Stimulated activated CD8-positive, alpha-beta memory T cell treated with anti-CD3 and anti-CD28 coated beads, Interleukin-12 subunit alpha, Interleukin-12 subunit beta, amount 100 ng/mL, for 4 hours (primary cell): ENCODE measurements at regions not wholly inside any gene's neighbourhood (a gene's known extent, or its start where the extent isn't known, plus 50 kb on each side); places are given as distances from the start of the nearest gene placed in this dataset.

Source experiments
- DNase-seq: peaks from one replicate; pipeline ENCODE4 v3.0.0-alpha.2; 2020; ENCODE audit warnings: low read depth

DNA sequence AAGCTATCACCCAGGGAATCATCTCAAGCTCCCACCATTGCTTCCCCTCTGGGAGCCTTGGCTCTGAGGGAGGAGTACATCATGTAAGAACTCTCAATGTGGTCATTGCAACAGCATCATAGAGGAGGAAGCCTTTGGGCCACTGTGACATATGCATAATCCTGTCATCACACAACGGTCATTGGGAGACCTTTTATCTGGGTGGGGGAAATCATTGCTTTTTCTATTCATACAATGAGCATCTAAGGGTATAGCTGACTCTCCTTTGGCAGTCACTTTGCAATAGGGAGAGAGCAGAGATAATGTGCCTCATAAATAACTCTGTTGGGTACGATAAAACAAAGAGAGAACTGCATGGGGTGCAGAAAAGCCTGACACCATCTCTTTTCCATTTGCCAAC, 155.2 kb upstream of the KCNIP4 start:
- no peak for DNase-seq

DNA sequence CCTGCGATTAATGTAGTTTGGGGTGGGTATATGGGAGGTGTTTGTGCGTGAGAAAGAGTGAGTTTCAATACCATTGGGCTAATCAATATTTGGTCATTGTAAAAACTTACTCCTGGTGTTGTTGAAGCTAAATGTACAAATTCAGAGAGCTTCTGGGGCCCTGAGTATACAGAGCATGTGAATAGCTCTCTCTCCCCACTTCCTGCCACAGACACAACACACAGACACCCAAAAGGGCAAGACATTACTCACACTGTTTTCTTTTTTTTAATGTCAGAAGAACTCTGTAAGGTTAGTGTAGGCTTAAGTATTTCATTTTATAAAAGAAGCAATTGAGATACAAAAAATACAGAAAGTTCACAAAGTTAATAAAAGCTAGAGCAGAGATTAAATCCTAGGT, 151.3 kb upstream of the KCNIP4 start:
- DNase-seq, result no peak

DNA sequence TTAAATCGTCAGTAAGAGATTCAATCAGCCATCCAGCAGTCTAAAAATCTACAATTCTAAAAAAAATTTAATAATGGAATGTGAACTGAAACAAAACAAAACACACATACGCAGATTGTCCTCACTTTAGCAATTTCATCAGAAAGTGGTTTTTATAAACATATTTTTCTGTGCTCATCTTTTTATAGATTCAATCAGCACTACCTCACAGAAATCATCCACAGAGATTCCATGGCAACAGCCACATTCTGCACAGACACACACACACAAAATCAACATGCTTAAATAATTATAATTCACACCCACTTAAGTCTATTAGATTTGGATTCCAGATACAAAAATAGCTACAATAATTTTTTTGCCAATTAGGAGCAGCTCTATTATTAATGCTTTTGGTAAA, 149.0 kb upstream of the KCNIP4 start:
- DNase-seq, result no peak

DNA sequence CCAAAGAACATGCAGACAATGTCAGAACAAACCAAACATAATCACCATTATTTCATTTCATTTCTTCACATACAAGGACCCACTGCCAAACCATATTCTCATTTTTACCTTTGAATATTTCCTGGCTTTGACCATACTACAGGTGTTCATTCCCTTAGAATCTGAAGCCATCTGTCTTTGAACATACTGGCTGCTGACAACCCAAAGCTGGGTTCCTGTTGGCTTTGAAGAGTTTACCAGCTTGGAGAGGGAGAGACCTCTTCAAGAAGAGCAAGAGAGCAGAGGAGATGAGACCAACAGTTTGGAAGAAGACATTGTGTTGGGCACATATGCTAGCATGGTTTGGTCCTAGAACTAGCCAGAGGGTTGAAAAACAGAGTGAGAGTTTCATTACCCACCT, 145.6 kb upstream of the KCNIP4 start:
- DNase-seq, result no peak

DNA sequence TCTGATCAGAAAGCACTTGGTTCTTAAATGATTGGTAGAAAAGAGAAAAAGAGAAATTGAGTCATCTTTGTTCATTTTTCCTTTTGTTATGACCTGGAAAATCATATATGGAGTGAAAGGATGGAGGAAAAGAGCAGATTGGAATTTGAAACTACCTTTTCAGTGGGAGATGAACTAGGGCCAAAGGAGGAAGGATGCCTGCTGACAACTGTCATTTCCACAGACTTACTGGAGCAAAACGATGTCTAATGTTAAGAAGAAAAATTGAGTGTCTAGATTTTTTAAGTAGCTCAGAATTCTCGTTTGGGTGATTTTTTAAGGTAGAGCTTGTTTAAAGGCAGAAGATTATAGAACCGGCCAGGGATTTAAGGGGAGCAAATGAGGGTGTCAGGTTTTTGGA, 144.6 kb upstream of the KCNIP4 start:
- no peak for DNase-seq

GRCh38 chr4:22091906-22092305, 143.3 kb upstream of the KCNIP4 start:
- no peak for DNase-seq

DNA sequence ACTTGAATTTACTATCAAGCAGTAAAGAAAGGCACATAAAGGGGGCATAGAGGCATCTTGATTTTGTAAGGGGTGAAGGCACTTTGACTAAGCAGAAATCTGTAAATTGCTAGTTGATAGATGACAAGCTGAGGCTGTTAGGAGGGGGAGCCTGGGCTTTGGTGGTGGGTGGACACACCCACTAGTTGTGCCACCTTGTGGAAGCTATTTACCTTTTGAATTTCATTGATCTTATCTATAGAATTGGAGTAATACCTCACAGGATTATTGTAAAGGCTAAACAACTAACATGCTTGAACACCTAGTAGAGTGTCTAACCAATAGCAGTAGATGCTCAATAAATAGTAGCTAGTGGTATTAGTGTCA, 142.8 kb upstream of the KCNIP4 start:
- no peak for DNase-seq

DNA sequence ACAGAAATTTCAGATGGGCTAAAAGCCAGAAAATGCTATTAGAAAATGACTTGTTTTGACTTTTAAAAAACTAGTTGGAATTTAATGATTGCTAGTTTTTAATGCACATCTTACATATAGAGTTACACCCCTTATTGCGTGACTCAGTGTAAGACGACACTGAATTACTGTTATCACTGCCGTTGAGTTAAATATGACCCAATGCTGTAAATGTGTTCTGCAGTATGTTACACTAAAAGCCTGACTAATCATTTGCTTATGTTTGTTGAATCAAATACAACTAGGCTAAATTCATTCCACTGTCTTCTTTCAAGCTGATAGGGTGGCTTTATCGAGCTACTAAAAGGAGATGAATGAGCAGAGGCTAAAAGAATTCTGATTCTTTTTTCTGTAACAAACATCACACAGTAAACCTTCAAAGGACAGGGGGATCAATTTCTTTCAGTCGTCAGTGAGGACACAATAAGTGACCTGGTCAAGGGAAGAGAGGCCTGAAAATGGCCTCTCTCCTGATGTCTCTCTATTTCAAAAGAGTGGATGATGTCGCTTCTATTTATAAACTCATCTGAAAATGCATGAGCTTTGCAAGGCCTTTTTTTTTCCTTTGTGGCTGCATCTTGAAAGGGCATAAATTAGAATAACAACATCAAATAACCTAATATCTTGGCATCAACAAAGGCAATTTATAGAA, 142.2 kb upstream of the KCNIP4 start:
- no peak for DNase-seq

DNA sequence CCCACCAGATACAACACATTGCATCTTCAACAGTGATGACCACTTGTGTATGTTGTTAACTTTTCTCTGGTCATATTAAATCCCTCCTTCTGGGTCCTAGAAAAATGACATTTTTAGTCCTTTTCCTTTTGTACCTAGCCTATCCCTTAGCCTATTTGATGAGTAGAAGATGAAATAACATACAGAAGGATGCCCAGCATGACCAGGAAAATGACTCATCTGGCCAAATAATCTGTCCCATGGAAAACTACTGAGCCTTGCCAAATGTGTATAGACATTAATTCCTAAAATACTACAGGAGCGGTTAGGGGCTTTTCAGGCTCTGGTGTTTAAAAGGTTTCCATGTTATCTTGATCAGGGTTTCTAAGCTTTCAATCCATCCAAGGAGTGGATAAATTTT, 129.0 kb upstream of the KCNIP4 start:
- no peak for DNase-seq

- no peak for DNase-seq
These were observed 124.2 kb upstream of the KCNIP4 start for GRCh38 chr4:22072726-22073125.

DNA sequence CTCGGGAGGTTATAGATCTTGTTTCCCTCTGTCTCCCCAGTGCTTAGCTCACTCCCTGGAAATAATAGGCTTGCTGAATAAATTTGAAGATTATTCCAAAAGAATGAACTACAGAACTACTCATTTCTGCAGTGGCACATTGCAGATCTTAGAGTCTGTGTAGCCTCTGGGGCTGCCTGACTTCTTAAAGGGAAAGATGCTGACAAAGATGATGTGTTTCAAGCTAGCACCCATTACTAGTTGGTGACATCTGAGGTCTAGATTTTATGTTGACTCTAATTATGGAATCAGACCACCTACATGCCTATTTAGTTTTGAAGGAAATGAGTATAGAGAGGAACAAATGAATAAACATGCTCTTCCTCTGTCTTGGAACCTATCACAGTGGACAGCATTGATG, 123.7 kb upstream of the KCNIP4 start:
- DNase-seq, result no peak

DNA sequence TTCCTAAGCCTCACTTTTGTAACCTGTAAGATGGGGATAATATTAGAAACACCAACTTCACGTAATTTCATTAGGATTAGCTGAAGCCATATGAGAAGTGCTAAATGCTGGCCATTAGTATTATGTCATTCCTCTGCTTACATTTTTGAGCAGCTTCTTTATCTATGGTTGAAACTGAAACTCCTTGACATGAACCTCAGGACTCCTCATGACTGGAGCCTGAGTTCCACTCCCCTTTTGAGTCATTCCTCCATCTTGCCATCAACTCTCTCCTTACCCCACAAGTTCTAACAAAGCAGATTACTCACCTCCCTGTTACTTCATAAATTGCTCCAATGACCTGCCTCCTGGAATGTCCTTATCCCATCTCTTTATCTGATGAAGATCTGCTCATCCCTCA, 123.2 kb upstream of the KCNIP4 start:
- DNase-seq, result no peak

GRCh38 chr4:22070256-22070655, 121.7 kb upstream of the KCNIP4 start:
- DNase-seq, result no peak

DNA sequence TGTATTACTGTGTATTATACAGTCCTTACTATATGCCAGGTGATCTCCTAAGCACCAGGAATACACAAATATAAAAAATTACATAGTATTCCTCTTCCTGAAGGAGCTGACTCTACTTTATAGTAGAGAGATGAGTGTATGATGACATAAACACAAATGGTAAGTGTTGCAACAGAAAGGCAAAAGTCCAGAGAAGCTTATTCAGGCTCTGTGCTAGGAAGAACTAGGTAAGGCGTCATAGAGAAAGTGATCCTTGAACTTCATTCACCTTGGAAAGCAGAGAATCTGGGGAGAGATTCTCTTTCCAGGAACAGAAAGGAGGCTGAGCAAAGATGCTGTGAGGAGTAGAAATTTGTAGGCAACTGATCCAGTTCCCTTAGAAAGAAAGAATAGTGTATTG, 115.0 kb upstream of the KCNIP4 start:
- no peak for DNase-seq

- no peak for DNase-seq
These were observed 114.1 kb upstream of the KCNIP4 start for GRCh38 chr4:22062676-22063075.

GRCh38 chr4:22055954-22056353, 107.4 kb upstream of the KCNIP4 start:
- DNase-seq, result no peak

DNA sequence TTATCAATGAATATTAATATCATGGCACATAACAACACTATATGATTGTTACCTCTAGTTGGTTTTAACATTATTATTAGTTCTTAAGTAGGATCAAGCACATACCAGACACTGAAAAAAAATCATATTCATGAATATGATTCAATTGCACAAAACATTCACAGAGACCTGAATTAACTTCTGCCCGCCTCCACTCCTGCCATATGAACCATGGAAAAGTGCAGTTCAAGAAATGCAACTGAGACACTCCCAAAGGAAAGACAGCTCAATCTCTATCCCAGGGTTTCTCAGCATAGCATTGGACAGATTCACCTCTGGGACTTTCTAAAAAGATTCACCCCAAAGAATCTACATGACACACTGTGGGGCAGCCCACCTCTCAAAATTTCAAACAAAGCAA, 103.5 kb upstream of the KCNIP4 start:
- no peak for DNase-seq

DNA sequence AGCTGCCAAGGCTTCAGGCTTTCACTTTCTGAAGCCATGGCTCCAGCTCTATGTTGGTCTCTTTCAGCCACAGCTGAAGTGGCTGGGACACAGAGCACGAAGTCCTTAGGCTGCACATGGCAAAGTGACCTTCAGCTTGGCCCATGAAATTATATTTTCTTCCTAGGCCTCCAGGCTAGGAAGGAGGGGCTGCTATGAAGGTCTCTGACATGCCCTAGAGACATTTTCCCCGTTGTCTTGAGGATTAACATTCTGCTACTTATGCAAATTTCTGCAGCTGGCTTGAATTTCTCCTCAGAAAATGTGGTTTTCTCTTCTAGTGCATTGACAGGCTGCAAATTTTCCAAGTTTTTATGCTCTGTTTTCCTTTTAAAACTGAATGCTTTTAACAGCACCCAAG, 99.8 kb upstream of the KCNIP4 start:
- no peak for DNase-seq

DNA sequence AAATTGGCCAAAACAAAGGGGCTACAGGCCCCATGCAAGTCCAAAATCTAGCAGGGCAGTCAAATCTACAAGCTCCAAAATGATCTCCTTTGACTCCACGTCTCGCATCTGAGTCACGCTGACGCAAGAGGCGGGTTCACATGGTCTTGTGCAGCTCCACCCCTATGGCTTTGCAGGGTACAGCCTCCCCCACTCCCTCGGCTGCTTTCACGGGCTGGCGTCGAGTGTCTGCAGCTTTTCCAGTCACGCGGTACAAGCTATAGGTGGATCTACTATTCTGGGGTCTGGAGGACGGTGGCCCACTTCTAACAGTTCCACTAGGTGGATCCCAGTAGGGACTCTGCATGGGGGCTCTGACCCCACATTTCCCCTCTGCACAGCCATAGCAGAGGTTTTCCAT, 99.2 kb upstream of the KCNIP4 start:
- DNase-seq, result no peak

DNA sequence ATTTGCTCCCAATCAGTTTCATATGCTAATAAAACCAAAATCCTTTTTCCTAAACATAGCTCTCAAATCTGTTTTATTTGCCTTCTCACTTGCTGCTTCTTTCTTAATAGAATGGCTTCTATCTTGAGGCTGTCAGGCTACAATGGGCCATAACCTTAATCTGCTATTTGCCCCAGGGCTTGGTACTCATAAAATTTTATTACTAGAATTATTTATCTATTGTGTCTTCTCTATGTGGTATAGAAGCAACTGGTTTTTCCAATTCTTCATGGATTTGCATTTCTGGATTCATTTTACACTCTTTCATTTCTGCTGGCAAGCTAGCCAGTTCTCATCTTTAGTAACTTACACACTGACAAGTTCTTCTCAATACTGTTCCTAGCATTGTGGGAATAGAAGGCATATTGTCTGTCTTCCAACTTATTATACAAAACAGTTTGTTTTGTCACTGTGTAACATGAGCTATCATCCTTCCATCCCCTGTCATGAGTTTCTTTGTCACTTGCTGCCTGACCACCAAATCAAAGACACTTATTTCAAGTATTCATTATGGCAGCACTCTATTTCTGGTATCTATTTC, 96.6 kb upstream of the KCNIP4 start:
- DNase-seq, result no peak

GRCh38 chr4:22031423-22031822, 82.9 kb upstream of the KCNIP4 start:
- no peak for DNase-seq

DNA sequence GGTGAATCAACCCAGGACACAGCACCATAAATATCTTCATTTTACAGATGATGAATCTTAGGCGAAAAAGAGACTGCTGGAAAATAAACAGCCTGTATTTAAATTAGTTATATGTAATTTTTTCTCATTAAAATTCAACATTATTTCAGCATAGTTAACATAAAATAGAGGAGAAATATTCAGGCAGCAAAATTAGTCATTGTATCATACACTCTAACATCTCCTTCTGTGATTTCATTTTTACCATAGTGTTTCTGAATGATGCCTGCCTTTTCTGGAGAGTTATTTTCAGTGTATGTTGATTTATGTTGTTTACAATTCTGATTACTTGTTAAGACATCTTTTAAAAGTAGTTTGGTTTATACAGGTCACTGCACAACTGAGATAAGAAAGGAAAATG, 82.3 kb upstream of the KCNIP4 start:
- DNase-seq, result no peak

DNA sequence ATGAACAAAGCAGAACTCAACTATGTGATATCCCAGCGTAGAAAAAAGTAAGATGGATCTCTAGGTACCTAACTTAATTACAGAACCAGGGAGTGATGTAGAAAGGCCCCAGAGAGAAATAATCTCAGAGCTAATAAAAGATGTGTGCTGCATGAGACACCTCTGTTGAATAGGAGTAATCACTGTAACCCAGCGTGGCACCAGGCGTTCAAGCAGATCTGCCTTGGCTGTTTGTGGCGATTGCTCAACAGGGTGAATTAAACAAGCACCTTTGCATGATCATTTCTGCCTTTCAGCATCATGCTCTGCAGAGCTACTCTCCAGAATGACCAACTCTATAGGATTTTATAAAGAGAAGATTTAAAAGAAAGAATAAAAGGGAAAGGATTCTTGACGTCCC, 81.7 kb upstream of the KCNIP4 start:
- DNase-seq, result no peak

- DNase-seq, result no peak
These were observed 81.2 kb upstream of the KCNIP4 start for GRCh38 chr4:22029803-22030202.

GRCh38 chr4:22021106-22021505, 72.5 kb upstream of the KCNIP4 start:
- DNase-seq, result no peak
